Right renal cortex interstitium (tissue), 3 donors: ENCODE measurements at regions not wholly inside any gene's neighbourhood (a gene's known extent, or its start where the extent isn't known, plus 50 kb on each side); places are given as distances from the start of the nearest gene placed in this dataset.

Source experiments
- DNase-seq, 3 donors: peaks; one replicate each; pipeline ENCODE4 v3.0.0-alpha.2; 2013; ENCODE audit warnings: low read depth in 3 of 3, low spot score in 2 of 3

GRCh38 chr5:168162464-168162863, 129.0 kb upstream of the WWC1 start:
- no peak for DNase-seq

- DNase-seq = no peak
Observed at GRCh38 chr5:168163966-168164365, 127.5 kb upstream of the WWC1 start.

GRCh38 chr5:168165221-168165914, 126.1 kb upstream of the WWC1 start:
- DNase-seq = no peak

GRCh38 chr5:168165977-168166376, 125.5 kb upstream of the WWC1 start:
- DNase-seq = no peak

DNA sequence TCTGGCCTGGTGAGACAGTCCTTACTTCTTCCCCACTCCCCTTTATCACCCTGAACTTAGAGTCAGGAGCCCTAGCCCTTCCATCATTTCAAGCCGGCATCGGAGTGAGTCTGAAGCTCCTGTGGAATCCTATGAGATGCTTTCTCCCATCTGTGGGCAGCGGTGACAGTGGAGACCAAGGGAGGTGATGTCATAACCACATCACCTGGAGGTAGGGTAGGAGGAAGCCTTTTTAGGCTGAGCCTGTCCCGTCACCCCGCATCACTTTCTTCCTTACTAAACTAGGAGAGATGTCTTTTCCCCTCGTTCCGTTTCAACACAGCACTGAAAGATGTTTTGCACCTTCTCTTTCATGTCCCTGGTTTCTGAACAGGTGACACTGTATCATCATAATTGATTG, 124.1 kb upstream of the WWC1 start:
- no peak for DNase-seq

DNA sequence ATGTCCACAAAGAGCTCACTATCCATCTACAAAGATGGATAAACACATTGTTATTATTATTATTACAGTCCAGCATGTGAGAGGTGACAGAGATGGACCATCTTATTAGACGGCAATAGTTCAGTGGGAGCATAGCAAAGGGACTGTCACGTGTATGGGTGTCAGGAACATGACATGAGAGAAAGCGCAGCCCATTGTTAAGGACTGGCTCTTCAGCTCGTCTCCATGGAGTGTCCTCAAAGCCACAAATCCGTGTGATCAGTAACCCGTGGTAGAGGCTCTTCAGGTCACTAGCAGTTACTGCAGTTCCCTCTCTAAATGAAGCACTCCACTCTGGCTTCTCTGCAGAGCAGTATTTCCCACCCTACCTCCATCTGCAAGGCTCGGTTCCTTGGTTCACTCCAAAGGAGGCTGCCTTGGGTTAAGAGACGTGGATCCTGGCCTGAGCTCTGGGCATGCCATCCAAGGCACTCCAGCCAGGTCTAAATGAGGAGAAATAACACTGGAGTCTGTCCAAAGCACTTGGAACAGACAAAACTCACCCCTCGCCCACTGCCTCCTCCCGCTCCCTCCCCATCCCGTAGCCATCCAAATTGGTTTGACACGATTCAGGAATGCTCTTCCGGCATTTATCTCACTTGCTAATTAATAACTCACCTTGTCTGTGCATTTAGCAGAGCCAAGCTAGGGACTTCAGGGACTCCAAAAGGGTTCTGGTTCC, 122.3 kb upstream of the WWC1 start:
- no peak for DNase-seq

- DNase-seq = no peak
Observed at GRCh38 chr5:168169791-168170190, 121.7 kb upstream of the WWC1 start.

DNA sequence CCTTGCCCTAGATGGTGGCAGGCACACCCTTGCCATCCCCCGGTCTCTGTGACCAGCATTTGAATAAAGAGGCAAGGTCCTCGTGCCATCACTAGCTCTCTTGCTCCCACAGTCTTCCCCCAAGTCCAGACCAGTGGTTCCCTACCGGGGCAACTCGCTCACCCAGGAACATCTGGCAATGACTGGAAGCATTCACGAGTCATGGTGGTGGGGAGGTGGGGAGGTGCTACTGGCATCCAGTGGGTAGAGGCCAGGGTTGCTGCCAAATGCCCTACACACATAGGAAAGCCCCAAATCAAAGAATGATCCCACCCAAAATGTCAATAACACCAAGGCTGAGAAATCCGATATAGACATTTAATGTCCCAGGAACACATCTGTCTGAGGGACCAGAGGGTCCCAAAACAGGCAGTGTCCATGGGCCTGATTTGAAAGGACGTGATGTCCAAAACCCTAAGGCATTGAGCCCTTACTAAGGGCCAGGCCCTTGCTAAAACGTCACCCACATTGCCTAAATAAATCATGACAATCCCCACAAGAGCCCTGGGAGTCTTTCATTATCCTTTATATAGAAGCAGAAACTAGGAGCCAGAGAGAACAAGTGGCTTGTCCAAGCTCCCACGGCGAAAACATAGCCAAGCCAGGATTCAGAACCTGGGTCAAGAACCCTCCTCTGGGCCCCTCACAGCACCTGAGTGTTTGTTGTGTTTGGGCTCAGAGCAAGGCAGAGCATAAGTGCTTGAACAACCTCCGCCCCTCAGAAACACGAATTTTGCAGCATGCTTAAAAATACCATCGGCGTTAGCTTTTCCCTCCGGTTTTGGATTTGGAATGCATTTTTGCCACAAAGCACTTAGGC, 119.3 kb upstream of the WWC1 start:
- DNase-seq = no peak

- no peak for DNase-seq
Observed at GRCh38 chr5:168172760-168173223, 118.7 kb upstream of the WWC1 start.

- DNase-seq = no peak
Observed at GRCh38 chr5:168174376-168174775, 117.1 kb upstream of the WWC1 start.

DNA sequence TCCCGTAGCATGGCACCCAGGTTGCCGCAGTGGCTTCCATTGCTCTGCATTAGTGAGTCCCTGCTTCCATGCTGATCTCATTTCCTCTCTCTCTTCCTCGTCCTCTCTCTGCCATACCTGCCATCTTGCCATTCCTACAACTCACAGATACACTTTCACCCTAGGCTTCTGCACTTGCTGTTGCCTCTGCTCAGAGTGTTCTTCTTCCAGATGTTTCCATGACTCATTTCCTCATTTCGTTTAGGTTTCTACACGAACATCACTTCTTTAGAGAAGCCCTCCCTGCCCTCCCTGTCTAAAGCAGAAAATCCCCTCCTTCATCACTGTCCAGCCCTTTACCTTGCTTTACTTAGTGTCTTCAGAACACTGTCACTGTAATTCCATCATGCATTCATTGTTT, 115.2 kb upstream of the WWC1 start:
- no peak for DNase-seq

DNA sequence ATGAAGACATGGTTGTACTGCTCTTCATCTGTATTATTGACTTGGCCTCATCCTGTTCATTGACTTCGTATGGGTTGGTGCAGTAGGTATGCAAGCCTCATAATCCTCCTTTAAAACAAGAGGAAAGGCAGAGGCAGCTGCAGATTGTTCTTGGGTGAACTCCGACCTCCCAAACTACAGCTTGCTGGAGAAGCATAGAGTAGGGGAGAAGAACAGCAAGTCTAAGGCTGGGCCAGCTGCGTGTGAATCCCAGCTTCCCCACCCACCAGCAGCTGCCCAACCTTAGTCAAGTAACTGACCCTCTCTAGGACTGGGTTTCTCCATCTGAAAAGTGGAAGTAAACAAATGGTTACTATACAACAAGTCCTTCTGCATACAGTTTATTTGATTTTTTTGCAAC, 114.5 kb upstream of the WWC1 start:
- DNase-seq = no peak

DNA sequence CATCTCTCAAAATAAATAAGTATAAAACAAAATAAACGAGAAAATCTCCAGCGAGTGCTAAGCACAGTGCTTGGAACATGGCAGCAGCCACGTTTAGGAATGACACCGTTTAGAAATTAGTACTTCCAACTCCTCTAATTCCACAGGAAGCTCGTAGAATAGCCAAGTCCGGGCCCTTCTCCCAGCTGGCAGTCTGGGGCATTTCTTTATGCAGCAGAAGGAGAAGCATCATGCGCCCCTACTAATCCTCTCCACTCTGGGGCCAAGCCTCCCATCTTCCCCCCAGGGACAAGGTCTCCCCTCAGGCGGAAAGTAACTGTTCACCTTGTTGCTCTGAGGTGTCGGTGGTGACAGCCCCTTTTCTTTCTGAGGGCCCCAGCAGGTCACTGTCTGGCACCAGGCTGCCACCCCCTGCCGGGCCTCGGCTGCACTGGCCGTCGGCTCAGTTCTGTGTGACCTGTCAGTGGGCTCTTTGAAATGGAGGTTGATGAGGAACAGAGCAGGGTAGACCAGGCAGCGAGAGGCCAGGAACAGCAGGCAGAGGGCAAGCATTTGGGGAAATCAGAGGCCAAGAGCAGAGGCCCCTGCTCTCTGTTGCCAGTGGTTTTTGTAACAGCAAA, 113.5 kb upstream of the WWC1 start:
- DNase-seq = no peak

- DNase-seq = no peak
Observed at GRCh38 chr5:168179192-168179593, 112.3 kb upstream of the WWC1 start.

GRCh38 chr5:168182269-168182668, 109.2 kb upstream of the WWC1 start:
- DNase-seq = no peak

- DNase-seq = no peak
Observed at GRCh38 chr5:168184103-168184502, 107.3 kb upstream of the WWC1 start.

- DNase-seq = no peak
Observed at GRCh38 chr5:168186289-168187074, 105.0 kb upstream of the WWC1 start.

- no peak for DNase-seq
Observed at GRCh38 chr5:168187614-168188013, 103.8 kb upstream of the WWC1 start.

DNA sequence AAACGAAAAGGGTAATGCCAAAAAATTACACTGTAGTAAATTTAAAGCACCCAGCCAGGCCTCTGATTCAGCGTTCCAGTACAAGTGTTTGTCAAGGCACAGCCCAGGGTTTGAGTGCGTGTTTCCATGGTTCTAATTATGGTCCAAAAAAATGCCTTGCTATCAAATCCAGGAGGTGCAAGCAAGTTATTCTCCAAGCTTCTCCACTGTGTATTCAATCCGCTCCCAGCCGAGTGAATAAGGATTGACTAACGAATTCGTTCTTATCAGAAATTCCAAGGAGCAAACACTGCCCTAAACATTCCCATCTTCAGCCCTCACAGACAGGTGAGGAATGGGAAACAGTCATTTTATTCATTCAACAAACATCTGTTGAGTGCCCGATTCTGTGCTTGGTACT, 103.3 kb upstream of the WWC1 start:
- DNase-seq = no peak

- DNase-seq = no peak
Observed at GRCh38 chr5:168192120-168192519, 99.3 kb upstream of the WWC1 start.
